GM12865 (cell line): ENCODE measurements at regions not wholly inside any gene's neighbourhood (a gene's known extent, or its start where the extent isn't known, plus 50 kb on each side); places are given as distances from the start of the nearest gene placed in this dataset.
"Not testable (repeated sequence)": the region's sequence is repeated elsewhere in the genome, so short reads cannot be mapped to it uniquely, and the experiment has no call there.

ENCODE experiments used
- DNase-seq: peaks from one replicate; pipeline ENCODE4 v3.0.0; 2010; ENCODE audit warnings: low read depth
- H3K4me3 ChIP-seq: 2 replicates; pipeline ENCODE4 v1.5.1; 2011; ENCODE audit warnings: mild to moderate bottlenecking, low read depth, low read length, control low read depth
- CTCF ChIP-seq: IDR thresholded peaks from 2 replicates; pipeline ENCODE4 v1.5.1; 2011; ENCODE audit warnings: low read length, control low read depth, low read depth, inconsistent platforms; ENCODE audit not compliant: insufficient read depth; ENCODE audit errors: missing control alignments

GRCh38 chr6:154624038-154624599 lies 109.1 kb upstream of the SCAF8 start:
- H3K4me3 ChIP-seq: no peak overlapping the region
- no peak for TF ChIP-seq CTCF
- DNase-seq: no peak

GRCh38 chr6:154624727-154625126 lies 108.5 kb upstream of the SCAF8 start:
- H3K4me3 ChIP-seq, DNase-seq: not testable (repeated sequence)

- no peak overlapping the region for H3K4me3 ChIP-seq
- DNase-seq: no peak
- TF ChIP-seq CTCF: no peak
Measured at GRCh38 chr6:154625721-154626120, 107.5 kb upstream of the SCAF8 start.

GRCh38 chr6:154629127-154629526 lies 104.1 kb upstream of the SCAF8 start:
- no peak for DNase-seq

GRCh38 chr6:154632119-154632518 lies 101.1 kb upstream of the SCAF8 start:
- no peak overlapping the region for H3K4me3 ChIP-seq
- TF ChIP-seq CTCF: no peak
- no peak for DNase-seq

More at GRCh38 chr6:154629127-154629526, 104.1 kb upstream of the SCAF8 start:
- no peak for TF ChIP-seq CTCF
- H3K4me3 ChIP-seq: no peak overlapping the region

GRCh38 chr6:154637392-154637791 lies 95.8 kb upstream of the SCAF8 start:
- H3K4me3 ChIP-seq: no peak overlapping the region
- no peak for TF ChIP-seq CTCF
- no peak for DNase-seq

- H3K4me3 ChIP-seq: no peak overlapping the region
- no peak for DNase-seq
- TF ChIP-seq CTCF: no peak
Measured at GRCh38 chr6:154638369-154638768, 94.8 kb upstream of the SCAF8 start.

- not testable (repeated sequence) for DNase-seq, H3K4me3 ChIP-seq
Measured at GRCh38 chr6:154639196-154639595, 94.0 kb upstream of the SCAF8 start.
